RWPE1 (cell line): ENCODE measurements at regions not wholly inside any gene's neighbourhood (a gene's known extent, or its start where the extent isn't known, plus 50 kb on each side); places are given as distances from the start of the nearest gene placed in this dataset.

ENCODE experiments used
- CTCF ChIA-PET: fragments of 350-600 bp; sonication (Branson Sonifier 250); formaldehyde crosslinking; extraction: SDS; loops from one replicate; lab custom pipeline; 2021; lab: Yijun Ruan, JAX
- POLR2A ChIA-PET: fragments of 400-600 bp; formaldehyde crosslinking; extraction: SDS; loops from one replicate; lab custom pipeline; 2020; ENCODE audit warnings: antibody characterized with exemption; ENCODE audit not compliant: low non-redundant PET; lab: Yijun Ruan, JAX
- DNase-seq: peaks from one replicate; pipeline ENCODE4 v3.0.0; 2012; ENCODE audit warnings: low spot score
- H3K27ac ChIP-seq: fragments of 450-650 bp; 2 replicates; pipeline ENCODE4 v1.5.1; 2017
- TF ChIP-seq, protein P1 (sequence below): fragments of 450-650 bp; conservative IDR thresholded peaks from 2 replicates; pipeline ENCODE4 v1.5.1; 2017; ENCODE audit warnings: low read depth, mild to moderate bottlenecking

DNA sequence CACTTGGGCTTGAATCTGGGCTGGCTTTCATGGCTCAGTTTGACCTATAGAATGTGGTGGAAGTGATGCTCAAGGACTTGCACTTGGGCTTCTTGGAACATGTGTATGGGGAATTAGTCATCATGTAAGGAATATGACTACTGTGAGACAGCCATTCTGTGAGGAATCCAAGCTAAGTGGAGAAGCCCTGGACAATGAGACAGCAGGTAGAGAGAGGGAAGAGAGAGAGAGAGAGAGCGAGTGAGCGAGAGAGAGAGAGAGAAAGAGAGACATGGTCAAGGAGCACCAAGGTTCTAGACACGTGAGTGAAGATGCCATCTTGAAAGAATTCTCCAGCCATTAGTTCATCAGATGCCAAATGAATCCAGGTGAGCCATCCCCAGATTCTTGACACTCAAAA is 261.6 kb upstream of the SORL1-AS1 start:
- CTCF ChIA-PET = no interaction called here
- POLR2A ChIA-PET = no interaction called here
- TF ChIP-seq, protein P1, sequence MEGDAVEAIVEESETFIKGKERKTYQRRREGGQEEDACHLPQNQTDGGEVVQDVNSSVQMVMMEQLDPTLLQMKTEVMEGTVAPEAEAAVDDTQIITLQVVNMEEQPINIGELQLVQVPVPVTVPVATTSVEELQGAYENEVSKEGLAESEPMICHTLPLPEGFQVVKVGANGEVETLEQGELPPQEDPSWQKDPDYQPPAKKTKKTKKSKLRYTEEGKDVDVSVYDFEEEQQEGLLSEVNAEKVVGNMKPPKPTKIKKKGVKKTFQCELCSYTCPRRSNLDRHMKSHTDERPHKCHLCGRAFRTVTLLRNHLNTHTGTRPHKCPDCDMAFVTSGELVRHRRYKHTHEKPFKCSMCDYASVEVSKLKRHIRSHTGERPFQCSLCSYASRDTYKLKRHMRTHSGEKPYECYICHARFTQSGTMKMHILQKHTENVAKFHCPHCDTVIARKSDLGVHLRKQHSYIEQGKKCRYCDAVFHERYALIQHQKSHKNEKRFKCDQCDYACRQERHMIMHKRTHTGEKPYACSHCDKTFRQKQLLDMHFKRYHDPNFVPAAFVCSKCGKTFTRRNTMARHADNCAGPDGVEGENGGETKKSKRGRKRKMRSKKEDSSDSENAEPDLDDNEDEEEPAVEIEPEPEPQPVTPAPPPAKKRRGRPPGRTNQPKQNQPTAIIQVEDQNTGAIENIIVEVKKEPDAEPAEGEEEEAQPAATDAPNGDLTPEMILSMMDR = no peak
- DNase-seq = no peak
- H3K27ac ChIP-seq = no peak overlapping the region

DNA sequence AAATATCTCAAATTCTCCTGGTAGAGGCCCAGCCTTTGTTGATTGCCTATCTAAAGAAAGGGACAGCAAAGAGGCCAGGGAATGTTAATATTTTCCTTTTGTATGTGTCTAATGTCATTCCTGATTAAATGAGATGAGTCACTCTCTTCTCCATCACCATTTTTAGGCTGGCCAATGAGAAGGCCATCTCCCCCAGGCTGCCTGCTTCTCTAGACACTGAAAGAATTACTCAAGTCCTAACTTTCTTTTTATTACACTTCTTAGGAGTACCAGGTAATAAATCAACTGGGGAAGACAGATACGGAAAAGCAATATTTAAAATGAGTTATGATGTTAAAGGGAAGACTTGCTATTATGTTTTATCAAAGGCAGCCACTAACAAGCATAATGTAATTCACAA is 259.2 kb upstream of the SORL1-AS1 start:
- H3K27ac ChIP-seq = no peak overlapping the region
- CTCF ChIA-PET = no interaction called here
- TF ChIP-seq, protein P1 = no peak
- no peak for DNase-seq
- POLR2A ChIA-PET = no interaction called here

DNA sequence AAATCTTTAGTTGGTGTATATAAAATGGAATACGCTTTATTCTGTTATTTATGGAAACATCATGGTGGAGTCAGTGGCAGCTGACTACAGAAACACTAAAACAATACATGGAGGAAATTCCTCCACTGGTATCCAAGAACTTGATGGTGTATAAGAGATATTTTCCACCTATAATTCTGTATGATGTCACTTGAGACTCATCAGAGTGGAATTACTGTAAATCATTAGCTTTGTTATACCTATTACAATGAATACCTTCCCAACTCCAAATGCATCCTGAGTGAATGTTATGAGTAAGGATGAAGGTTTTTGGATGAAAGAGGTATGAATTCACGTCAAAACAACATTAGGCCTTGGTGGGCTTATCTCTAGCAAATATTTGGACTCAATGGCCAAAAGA is 258.5 kb upstream of the SORL1-AS1 start:
- no peak for DNase-seq
- ChIA-PET CTCF (interaction anchor here (0.6 to 1.0 kb wide), 2 partner anchors 13 to 16 kb away, joined by 3 to 5 read pairs; no protein-coding TSS in a partner anchor), POLR2A (no interaction called here)

DNA sequence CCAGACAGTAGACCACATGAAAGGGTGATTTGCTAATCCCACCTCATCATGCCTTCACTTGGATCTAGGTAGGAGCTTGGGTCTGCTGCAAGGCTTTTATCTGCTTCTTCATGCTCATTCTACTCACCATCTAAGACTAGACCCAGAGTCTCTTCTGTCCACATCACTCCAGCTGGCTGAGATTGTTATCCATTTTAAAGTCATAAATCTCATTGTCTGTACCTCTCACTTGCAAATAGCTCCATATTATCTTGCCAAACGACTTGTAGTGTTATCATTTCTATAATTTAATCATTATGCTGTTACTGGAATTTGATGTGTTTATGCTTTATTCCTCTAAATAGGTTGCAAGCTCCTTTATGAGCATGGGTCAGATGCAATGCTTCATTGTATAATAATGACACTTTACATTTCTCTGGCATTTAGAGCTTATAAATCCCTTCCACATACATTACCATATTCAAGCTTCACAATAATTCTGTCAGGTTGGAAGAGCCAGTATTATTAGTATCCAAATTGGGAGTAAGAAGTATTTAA is 254.2 kb upstream of the SORL1-AS1 start:
- no peak overlapping the region for H3K27ac ChIP-seq
- TF ChIP-seq, protein P1 = no peak
- no peak for DNase-seq
- ChIA-PET POLR2A (no interaction called here), CTCF (no interaction called here)

More for the DNA sequence above, 258.5 kb upstream of the SORL1-AS1 start:
- no peak overlapping the region for H3K27ac ChIP-seq
- TF ChIP-seq, protein P1 = no peak

DNA sequence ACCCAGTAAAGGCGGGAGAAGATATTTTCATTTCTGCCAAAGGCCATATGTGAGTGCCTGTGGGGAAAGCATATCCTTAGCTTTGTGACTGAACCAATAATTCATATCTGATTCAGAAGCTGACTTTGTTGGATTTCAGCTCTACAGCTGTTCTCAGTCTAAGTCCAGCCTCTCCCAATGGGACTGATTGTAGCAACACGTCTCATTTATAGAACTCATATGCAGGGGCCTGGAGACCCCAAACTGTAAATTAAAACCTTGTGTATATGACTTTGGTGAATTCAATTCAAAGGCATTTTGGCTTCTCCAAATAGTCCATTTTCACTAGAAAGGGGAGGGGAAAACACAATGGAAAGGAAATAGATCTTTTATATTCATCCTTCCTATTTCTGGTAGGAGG is 250.4 kb upstream of the SORL1-AS1 start:
- no peak overlapping the region for H3K27ac ChIP-seq
- DNase-seq = no peak
- TF ChIP-seq, protein P1 = no peak
- ChIA-PET POLR2A (no interaction called here), CTCF (no interaction called here)

DNA sequence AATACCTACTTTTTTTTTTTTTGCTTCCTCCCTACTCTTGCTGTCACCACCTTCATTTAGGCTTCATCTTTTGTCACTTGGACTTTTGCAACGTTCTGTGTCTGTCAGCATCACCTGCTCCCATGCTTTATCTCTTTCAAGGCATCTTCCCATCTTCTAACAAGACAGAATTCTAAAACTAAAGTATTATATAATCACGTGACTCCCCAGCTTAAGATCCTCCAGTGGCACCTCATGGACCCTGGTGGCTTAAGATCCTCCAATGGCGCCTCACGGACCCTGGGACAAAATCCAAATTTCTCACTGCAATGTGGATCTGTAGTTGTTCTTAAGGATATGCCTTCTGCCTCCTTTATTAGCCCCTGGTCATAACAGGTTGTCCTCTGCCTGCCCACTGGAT is 248.2 kb upstream of the SORL1-AS1 start:
- no peak overlapping the region for H3K27ac ChIP-seq
- no peak for DNase-seq
- ChIA-PET POLR2A (no interaction called here), CTCF (no interaction called here)
- TF ChIP-seq, protein P1 = no peak
